BJ (cell line): ENCODE measurements at regions not wholly inside any gene's neighbourhood (a gene's known extent, or its start where the extent isn't known, plus 50 kb on each side); places are given as distances from the start of the nearest gene placed in this dataset.

Source experiments
- CTCF ChIA-PET: fragments of 350-600 bp; formaldehyde crosslinking; extraction: SDS; loops from one replicate; lab custom pipeline; 2021; ENCODE audit warnings: antibody characterized with exemption, inconsistent platforms; lab: Yijun Ruan, JAX
- POLR2A ChIA-PET: fragments of 300-600 bp; sonication (Branson Sonifier 250); formaldehyde crosslinking; extraction: SDS; loops from one replicate; lab custom pipeline; 2021; ENCODE audit warnings: antibody characterized with exemption; lab: Charles Lee
- DNase-seq: peaks from one replicate; pipeline ENCODE4 v3.0.0-alpha.2; 2011; ENCODE audit warnings: low read depth
- H3K27me3 ChIP-seq: 2 replicates; pipeline ENCODE4 v1.6.0; 2011; ENCODE audit warnings: low read length; ENCODE audit not compliant: control insufficient read depth, insufficient read depth
- H3K36me3 ChIP-seq: 2 replicates; pipeline ENCODE4 v1.5.1; 2011; ENCODE audit warnings: low read length; ENCODE audit not compliant: control insufficient read depth, insufficient read depth
- H3K4me3 ChIP-seq: 2 replicates; pipeline ENCODE4 v1.5.1; 2011; ENCODE audit warnings: low read depth, mild to moderate bottlenecking, control low read depth, low read length
- CTCF ChIP-seq: IDR thresholded peaks from 2 replicates; pipeline ENCODE4 v1.5.1; 2011; ENCODE audit warnings: low read depth, mild to moderate bottlenecking, control low read depth, inconsistent platforms, low read length, moderate library complexity; ENCODE audit not compliant: insufficient read depth

- TF ChIP-seq CTCF, result no peak
- ChIA-PET POLR2A (interaction anchor here (0.5 kb wide), 1 partner anchor 593 kb away, joined by 3 read pairs; no protein-coding TSS in a partner anchor), CTCF (interaction anchor here (1.0 to 1.2 kb wide), 3 partner anchors 30 to 263 kb away, joined by 3 read pairs; no protein-coding TSS in a partner anchor)
- Histone ChIP-seq H3K27me3 (no peaks in the 10 kb centered on the region), H3K4me3 (no peak overlapping the region), H3K36me3 (no peaks in the 10 kb centered on the region)
- no peak for DNase-seq
Measured at GRCh38 chr7:33721895-33722294, 183.4 kb upstream of the BMPER start.

GRCh38 chr7:33722383-33723101 lies 182.8 kb upstream of the BMPER start:
- Histone ChIP-seq H3K36me3 (no peaks in the 10 kb centered on the region), H3K27me3 (no peaks in the 10 kb centered on the region), H3K4me3 (no peak overlapping the region)
- ChIA-PET CTCF (interaction anchor here (0.6 to 1.2 kb wide), 4 partner anchors 29 to 263 kb away, joined by 3 read pairs; no protein-coding TSS in a partner anchor), POLR2A (no interaction called here)
- no peak for TF ChIP-seq CTCF
- DNase-seq, result no peak

GRCh38 chr7:33724201-33724600 lies 181.1 kb upstream of the BMPER start:
- TF ChIP-seq CTCF, result no peak
- Histone ChIP-seq H3K4me3 (no peak overlapping the region), H3K36me3 (no peaks in the 10 kb centered on the region), H3K27me3 (no peaks in the 10 kb centered on the region)
- ChIA-PET POLR2A (no interaction called here), CTCF (interaction anchor here (0.5 to 0.6 kb wide), 2 partner anchors 26 to 258 kb away, joined by 3 read pairs; no protein-coding TSS in a partner anchor)
- no peak for DNase-seq

GRCh38 chr7:33725111-33726025 lies 180.0 kb upstream of the BMPER start:
- ChIA-PET POLR2A (no interaction called here), CTCF (no interaction called here)
- Histone ChIP-seq H3K36me3 (no peaks in the 10 kb centered on the region), H3K4me3 (no peak overlapping the region), H3K27me3 (no peaks in the 10 kb centered on the region)
- no peak for DNase-seq
- no peak for TF ChIP-seq CTCF

- Histone ChIP-seq H3K36me3 (no peaks in the 10 kb centered on the region), H3K27me3 (no peaks in the 10 kb centered on the region), H3K4me3 (no peak overlapping the region)
- CTCF ChIA-PET, result interaction anchor here (1.0 to 1.6 kb wide), 2 partner anchors 11 to 206 kb away, joined by 3 to 4 read pairs; no protein-coding TSS in a partner anchor
- TF ChIP-seq CTCF, result no peak
- no peak for DNase-seq
- POLR2A ChIA-PET, result no interaction called here
Measured at GRCh38 chr7:33726582-33726981, 178.8 kb upstream of the BMPER start.
